Large intestine (tissue), 3 donors: ENCODE measurements at regions not wholly inside any gene's neighbourhood (a gene's known extent, or its start where the extent isn't known, plus 50 kb on each side); places are given as distances from the start of the nearest gene placed in this dataset.

Experiments
- DNase-seq, 2 donors: peaks; one replicate each; pipeline versions ENCODE4 v3.0.0 to v3.0.0-alpha.2; 2013
- H3K27ac ChIP-seq: one replicate; pipeline ENCODE4 v1.5.1; 2013; ENCODE audit warnings: low read length
- H3K27me3 ChIP-seq: 2 replicates; pipeline ENCODE4 v1.6.1; 2013; ENCODE audit warnings: low read length; ENCODE audit not compliant: control insufficient read depth, insufficient read depth
- H3K36me3 ChIP-seq: 2 replicates; pipeline ENCODE4 v1.6.1; 2013; ENCODE audit warnings: low read length; ENCODE audit not compliant: control insufficient read depth, insufficient read depth
- H3K4me1 ChIP-seq: one replicate; pipeline ENCODE4 v1.6.1; 2013; ENCODE audit warnings: low read length; ENCODE audit not compliant: control insufficient read depth, insufficient read depth
- H3K4me3 ChIP-seq: one replicate; pipeline ENCODE4 v1.5.1; 2013; ENCODE audit warnings: low read length
- H3K9me3 ChIP-seq: one replicate; pipeline ENCODE4 v1.6.1; 2013; ENCODE audit warnings: mild to moderate bottlenecking, low read depth, low read length, moderate library complexity; ENCODE audit not compliant: control insufficient read depth
- WGBS: methylation state at CpG from one replicate; pipeline ENCODE4 v1.1.5; 2013; ENCODE audit warnings: low lambda C conversion rate; ENCODE audit not compliant: insufficient coverage; 5-methylcytosine and 5-hydroxymethylcytosine counted together

DNA sequence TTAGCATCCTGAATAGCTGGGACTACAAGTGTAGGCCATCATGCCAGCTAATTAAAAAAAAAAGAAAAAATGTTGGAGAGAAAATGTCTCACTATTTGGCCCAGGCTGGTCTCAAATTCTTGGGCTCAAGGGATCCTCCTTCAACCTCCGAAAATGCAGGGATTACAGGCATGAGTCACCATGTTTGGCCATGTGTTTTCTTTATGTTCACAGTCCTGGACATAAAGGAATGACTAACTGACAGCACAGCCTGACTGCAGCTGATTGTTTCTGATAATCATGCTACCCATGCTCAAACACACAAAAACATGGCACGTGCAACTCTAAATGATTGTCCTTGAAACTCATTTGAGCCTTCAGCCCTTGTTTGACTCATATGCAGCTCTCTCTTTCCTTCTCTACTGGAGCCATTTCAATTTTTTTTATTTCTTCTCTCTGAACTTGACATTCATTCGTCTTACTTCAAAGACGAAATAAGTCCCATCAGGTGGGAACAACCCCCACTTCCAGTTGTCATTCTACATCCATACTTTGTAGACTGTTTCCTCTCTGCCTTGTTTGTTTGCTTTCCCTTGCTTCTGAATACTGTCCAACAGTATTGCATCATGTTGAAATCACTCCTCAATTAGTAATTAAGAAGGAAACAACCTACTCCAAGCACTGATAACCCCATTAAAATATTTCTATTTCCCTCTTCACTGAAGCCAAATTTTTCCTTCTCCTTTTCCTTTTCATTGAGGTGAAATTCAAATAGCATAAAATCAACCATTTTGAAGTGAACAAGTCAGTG lies 413.0 kb downstream of the BMP2 start:
- 85% methylated on average over 3 of the region's 4 CpGs for WGBS
- Histone ChIP-seq H3K36me3 (no peaks in the 10 kb centered on the region), H3K27ac (no peak overlapping the region), H3K27me3 (no peaks in the 10 kb centered on the region), H3K4me1 (no peaks in the 10 kb centered on the region), H3K9me3 (no peaks in the 10 kb centered on the region), H3K4me3 (no peak overlapping the region)
- no peak for DNase-seq

GRCh38 chr20:7189231-7189630 lies 421.7 kb downstream of the BMP2 start:
- DNase-seq: no peak
- no peak overlapping the region for H3K27ac ChIP-seq
- H3K4me3 ChIP-seq: no peak overlapping the region
- H3K27me3 ChIP-seq: no peaks in the 10 kb centered on the region
- H3K9me3 ChIP-seq: no peaks in the 10 kb centered on the region
- no CpG with 5 or more reads among the region's 2 CpGs for WGBS
- no peaks in the 10 kb centered on the region for H3K4me1 ChIP-seq
- no peaks in the 10 kb centered on the region for H3K36me3 ChIP-seq

- Histone ChIP-seq H3K36me3 (no peaks in the 10 kb centered on the region), H3K4me3 (no peak overlapping the region), H3K27ac (no peak overlapping the region), H3K4me1 (no peaks in the 10 kb centered on the region), H3K9me3 (no peaks in the 10 kb centered on the region), H3K27me3 (no peaks in the 10 kb centered on the region)
- DNase-seq: no peak
- WGBS: 100% methylated on average over 1 of the region's 4 CpGs
These were observed 426.2 kb downstream of the BMP2 start for GRCh38 chr20:7193681-7194080.

- DNase-seq: no peak
- Histone ChIP-seq H3K4me3 (no peak overlapping the region), H3K27ac (no peak overlapping the region), H3K4me1 (no peaks in the 10 kb centered on the region), H3K9me3 (no peaks in the 10 kb centered on the region), H3K36me3 (no peaks in the 10 kb centered on the region), H3K27me3 (no peaks in the 10 kb centered on the region)
- no CpG with 5 or more reads among the region's 5 CpGs for WGBS
These were observed 428.2 kb downstream of the BMP2 start for GRCh38 chr20:7195704-7196103.

GRCh38 chr20:7196481-7196880 lies 429.0 kb downstream of the BMP2 start:
- no peak overlapping the region for H3K27ac ChIP-seq
- H3K4me1 ChIP-seq: no peaks in the 10 kb centered on the region
- 100% methylated on average over 1 of the region's 1 CpG for WGBS
- no peaks in the 10 kb centered on the region for H3K27me3 ChIP-seq
- H3K36me3 ChIP-seq: no peaks in the 10 kb centered on the region
- DNase-seq: no peak
- no peaks in the 10 kb centered on the region for H3K9me3 ChIP-seq
- no peak overlapping the region for H3K4me3 ChIP-seq

DNA sequence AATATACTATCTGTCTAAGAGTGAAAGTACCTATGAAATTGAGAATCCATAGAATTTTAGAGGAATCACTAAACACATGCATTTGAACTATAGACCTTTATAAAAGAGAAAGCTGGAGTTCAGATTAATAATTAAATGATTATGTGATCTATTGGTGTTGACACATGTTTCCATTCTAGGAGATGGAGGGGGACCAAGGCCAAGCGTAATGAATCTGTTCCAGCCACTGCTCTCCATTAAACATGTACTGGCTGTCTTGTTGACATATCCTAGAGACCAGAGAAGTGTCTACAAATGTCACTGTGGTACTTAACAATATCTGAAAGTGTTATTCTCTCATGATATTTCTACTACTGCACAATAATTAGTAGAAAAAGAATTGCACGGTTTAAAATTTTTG lies 432.4 kb downstream of the BMP2 start:
- Histone ChIP-seq H3K9me3 (no peaks in the 10 kb centered on the region), H3K27me3 (no peaks in the 10 kb centered on the region), H3K36me3 (no peaks in the 10 kb centered on the region), H3K4me1 (no peaks in the 10 kb centered on the region), H3K27ac (no peak overlapping the region), H3K4me3 (no peak overlapping the region)
- 83% methylated on average over 1 of the region's 2 CpGs for WGBS
- no peak for DNase-seq

GRCh38 chr20:7207186-7207798 lies 439.8 kb downstream of the BMP2 start:
- no peak overlapping the region for H3K27ac ChIP-seq
- DNase-seq: no peak
- H3K4me3 ChIP-seq: no peak overlapping the region
- H3K9me3 ChIP-seq: no peaks in the 10 kb centered on the region
- no peaks in the 10 kb centered on the region for H3K27me3 ChIP-seq
- H3K36me3 ChIP-seq: no peaks in the 10 kb centered on the region
- no peaks in the 10 kb centered on the region for H3K4me1 ChIP-seq
- 60% methylated on average over 1 of the region's 6 CpGs for WGBS

- Histone ChIP-seq H3K36me3 (no peaks in the 10 kb centered on the region), H3K4me3 (no peak overlapping the region), H3K4me1 (no peaks in the 10 kb centered on the region), H3K27me3 (no peaks in the 10 kb centered on the region), H3K9me3 (no peaks in the 10 kb centered on the region), H3K27ac (no peak overlapping the region)
- no peak for DNase-seq
- 93% methylated on average over 2 of the region's 4 CpGs for WGBS
These were observed 443.4 kb downstream of the BMP2 start for GRCh38 chr20:7210910-7211309.

DNA sequence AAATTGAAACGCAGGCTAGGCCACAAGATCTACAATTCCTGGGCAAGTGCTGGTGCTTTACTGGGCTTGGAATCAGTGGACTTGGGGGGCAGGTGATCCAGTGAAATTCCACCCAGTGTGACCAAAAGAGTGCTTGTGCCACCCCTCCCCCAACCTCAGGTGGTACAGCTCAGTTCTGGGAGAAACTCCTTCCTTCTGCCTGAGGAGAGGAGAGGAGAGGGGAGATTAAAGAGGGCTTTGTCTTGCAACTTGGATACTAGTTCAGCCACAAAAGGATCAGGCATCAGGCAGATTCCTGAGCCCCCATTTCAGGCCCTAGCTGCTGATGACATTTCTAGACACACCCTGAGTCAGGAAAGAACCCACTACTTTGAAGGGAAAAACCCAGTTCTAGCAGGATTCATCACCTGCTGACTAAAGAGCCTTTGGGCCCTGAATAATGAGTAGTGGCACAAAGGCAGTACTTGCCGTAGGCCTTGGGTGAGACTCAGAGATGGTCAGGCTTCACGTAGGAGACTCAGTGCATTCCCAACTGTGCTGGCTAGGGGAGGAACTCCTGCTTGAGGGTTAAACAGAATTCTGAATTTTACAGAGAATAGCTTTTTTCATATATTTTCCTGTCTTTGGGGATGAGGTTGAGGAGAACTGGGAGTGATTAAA lies 446.7 kb downstream of the BMP2 start:
- H3K4me3 ChIP-seq: no peak overlapping the region
- no peaks in the 10 kb centered on the region for H3K4me1 ChIP-seq
- no peaks in the 10 kb centered on the region for H3K27me3 ChIP-seq
- no peaks in the 10 kb centered on the region for H3K36me3 ChIP-seq
- no peak for DNase-seq
- H3K9me3 ChIP-seq: no peaks in the 10 kb centered on the region
- H3K27ac ChIP-seq: no peak overlapping the region
- no CpG with 5 or more reads among the region's 3 CpGs for WGBS

GRCh38 chr20:7217606-7218005 lies 450.1 kb downstream of the BMP2 start:
- no CpG with 5 or more reads among the region's 1 CpG for whole genome bisulfite sequencing
- H3K4me3 ChIP-seq: no peak overlapping the region
- no peak for DNase-seq
- no peaks in the 10 kb centered on the region for H3K9me3 ChIP-seq
- no peaks in the 10 kb centered on the region for H3K4me1 ChIP-seq
- no peaks in the 10 kb centered on the region for H3K27me3 ChIP-seq
- H3K36me3 ChIP-seq: no peaks in the 10 kb centered on the region
- H3K27ac ChIP-seq: no peak overlapping the region
